Karpas-422 (cell line): ENCODE measurements at regions not wholly inside any gene's neighbourhood (a gene's known extent, or its start where the extent isn't known, plus 50 kb on each side); places are given as distances from the start of the nearest gene placed in this dataset.
"Not testable (repeated sequence)": the region's sequence is repeated elsewhere in the genome, so short reads cannot be mapped to it uniquely, and the experiment has no call there.

Experiments
- DNase-seq: peaks from one replicate; pipeline ENCODE4 v3.0.0-alpha.2; 2015
- H2AFZ ChIP-seq: fragments of 200-600 bp; sonication (generic); 2 replicates; pipeline ENCODE4 v1.6.1; 2014; ENCODE audit warnings: antibody characterized with exemption, low read length, mixed read lengths
- H3K27ac ChIP-seq: fragments of 200-600 bp; sonication (generic); 2 replicates; pipeline ENCODE4 v1.5.1; 2014; ENCODE audit warnings: mild to moderate bottlenecking, low read length, moderate library complexity
- H3K27me3 ChIP-seq: fragments of 200-600 bp; sonication (generic); 2 replicates; pipeline ENCODE4 v1.6.1; 2014; ENCODE audit warnings: low read length, mixed read lengths
- H3K36me3 ChIP-seq: fragments of 200-600 bp; sonication (generic); 2 replicates; pipeline ENCODE4 v1.6.1; 2014; ENCODE audit warnings: low read length, mixed read lengths; ENCODE audit not compliant: insufficient read depth
- H3K4me1 ChIP-seq: fragments of 200-600 bp; sonication (generic); 2 replicates; pipeline ENCODE4 v1.6.1; 2014; ENCODE audit warnings: mild to moderate bottlenecking, low read length, mixed read lengths
- H3K4me2 ChIP-seq: fragments of 200-600 bp; sonication (generic); 2 replicates; pipeline ENCODE4 v1.6.1; 2014; ENCODE audit warnings: low read length, low read depth, mild to moderate bottlenecking; ENCODE audit not compliant: poor library complexity, severe bottlenecking
- H3K4me3 ChIP-seq: fragments of 200-600 bp; sonication (generic); 2 replicates; pipeline ENCODE4 v1.5.1; 2014; ENCODE audit warnings: mild to moderate bottlenecking, antibody characterized with exemption, low read length, mixed read lengths
- H3K79me2 ChIP-seq: fragments of 200-600 bp; sonication (generic); 2 replicates; pipeline ENCODE4 v1.6.1; 2014; ENCODE audit warnings: mild to moderate bottlenecking, low read length, mixed read lengths
- H3K9ac ChIP-seq: fragments of 200-600 bp; sonication (generic); 2 replicates; pipeline ENCODE4 v1.6.0; 2014; ENCODE audit warnings: low read length
- H3K9me2 ChIP-seq: fragments of 200-600 bp; sonication (generic), shearing (Covaris generic); replicated peaks from 2 replicates; pipeline ENCODE4 v1.6.0; 2014; ENCODE audit warnings: mild to moderate bottlenecking, low read length, moderate library complexity; ENCODE audit not compliant: insufficient read depth
- H3K9me3 ChIP-seq: fragments of 300-700, 200-600 bp; sonication (generic); 2 replicates; pipeline ENCODE4 v1.6.1; 2014; ENCODE audit warnings: low read length, mixed read lengths
- H4K20me1 ChIP-seq: fragments of 200-600 bp; sonication (generic); 2 replicates; pipeline ENCODE4 v1.6.1; 2014; ENCODE audit warnings: mild to moderate bottlenecking, antibody characterized with exemption, low read length, low read depth; ENCODE audit not compliant: insufficient read depth

- Histone ChIP-seq H3K9me2 (no peaks in the 10 kb centered on the region), H3K79me2 (no peaks in the 10 kb centered on the region), H3K9ac (no peak overlapping the region), H3K4me1 (no peaks in the 10 kb centered on the region), H3K36me3 (no peaks in the 10 kb centered on the region), H3K27me3 (no peaks in the 10 kb centered on the region), H3K4me3 (no peak overlapping the region), H3K4me2 (no peak overlapping the region), H3K9me3 (no peaks in the 10 kb centered on the region), H4K20me1 (no peaks in the 10 kb centered on the region), H2AFZ (no peak overlapping the region), H3K27ac (no peak overlapping the region)
- DNase-seq = no peak
These were observed 185.2 kb downstream of the AVL9 start for GRCh38 chr7:32680259-32681173.

GRCh38 chr7:32679192-32679591, 183.9 kb downstream of the AVL9 start:
- H3K9me2 ChIP-seq = no peaks in the 10 kb centered on the region
- no peak overlapping the region for H3K9ac ChIP-seq
- H3K4me2 ChIP-seq = no peak overlapping the region

GRCh38 chr7:32677593-32677992, 182.3 kb downstream of the AVL9 start:
- H3K36me3 ChIP-seq = no peaks in the 10 kb centered on the region
- H3K27me3 ChIP-seq = no peaks in the 10 kb centered on the region
- H3K27ac ChIP-seq = no peak overlapping the region
- H3K9me2 ChIP-seq = no peaks in the 10 kb centered on the region
- no peaks in the 10 kb centered on the region for H3K79me2 ChIP-seq
- no peak overlapping the region for H3K4me2 ChIP-seq
- H2AFZ ChIP-seq = no peak overlapping the region
- no peaks in the 10 kb centered on the region for H4K20me1 ChIP-seq
- no peak overlapping the region for H3K9ac ChIP-seq
- H3K9me3 ChIP-seq = no peaks in the 10 kb centered on the region
- DNase-seq = no peak
- H3K4me1 ChIP-seq = no peaks in the 10 kb centered on the region
- no peak overlapping the region for H3K4me3 ChIP-seq

More at GRCh38 chr7:32679192-32679591, 183.9 kb downstream of the AVL9 start:
- no peak overlapping the region for H2AFZ ChIP-seq
- no peak for DNase-seq
- H3K27ac ChIP-seq = no peak overlapping the region
- no peak overlapping the region for H3K4me3 ChIP-seq
- H3K4me1 ChIP-seq = no peaks in the 10 kb centered on the region
- H3K79me2 ChIP-seq = no peaks in the 10 kb centered on the region
- no peaks in the 10 kb centered on the region for H3K9me3 ChIP-seq
- no peaks in the 10 kb centered on the region for H3K36me3 ChIP-seq
- no peaks in the 10 kb centered on the region for H4K20me1 ChIP-seq
- H3K27me3 ChIP-seq = no peaks in the 10 kb centered on the region

DNA sequence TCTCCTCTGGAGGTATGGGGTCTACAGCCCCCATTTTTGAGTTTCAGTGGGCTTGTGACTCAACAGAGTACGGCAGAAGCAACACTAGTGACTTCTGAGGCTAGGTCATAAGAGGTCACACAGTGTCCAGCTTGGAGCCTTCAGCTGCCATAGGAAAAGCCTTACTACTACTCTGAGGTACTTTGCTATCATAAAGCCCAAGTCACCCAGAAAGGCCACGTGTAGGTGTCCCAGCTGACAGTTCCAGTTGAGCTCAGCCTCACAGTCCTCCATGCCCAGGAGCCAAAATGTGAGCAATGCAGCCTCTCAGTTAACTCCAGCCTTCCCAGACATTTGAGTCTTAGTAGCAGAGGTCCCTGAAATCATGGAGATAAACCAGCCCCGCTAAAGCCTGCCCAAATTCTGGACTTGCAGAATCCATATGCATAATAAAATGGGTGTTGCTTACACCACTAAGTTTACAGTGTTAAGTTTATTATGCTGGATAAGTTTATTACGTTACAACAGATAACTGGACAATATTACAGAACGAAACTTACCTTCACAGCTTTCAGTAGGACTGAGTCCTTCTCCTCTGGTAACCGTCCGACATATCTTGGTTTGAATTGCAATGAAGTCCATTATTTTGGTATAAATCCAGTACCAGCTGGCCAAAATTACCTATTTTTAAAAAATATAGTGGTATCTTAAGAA, 181.1 kb downstream of the AVL9 start:
- Histone ChIP-seq H3K4me1 (no peaks in the 10 kb centered on the region), H3K36me3 (no peaks in the 10 kb centered on the region), H4K20me1 (no peaks in the 10 kb centered on the region), H2AFZ (no peak overlapping the region), H3K4me3 (no peak overlapping the region), H3K79me2 (no peaks in the 10 kb centered on the region), H3K27ac (no peak overlapping the region), H3K9me2 (no peaks in the 10 kb centered on the region), H3K27me3 (no peaks in the 10 kb centered on the region), H3K4me2 (no peak overlapping the region), H3K9ac (no peak overlapping the region), H3K9me3 (no peaks in the 10 kb centered on the region)
- no peak for DNase-seq

DNA sequence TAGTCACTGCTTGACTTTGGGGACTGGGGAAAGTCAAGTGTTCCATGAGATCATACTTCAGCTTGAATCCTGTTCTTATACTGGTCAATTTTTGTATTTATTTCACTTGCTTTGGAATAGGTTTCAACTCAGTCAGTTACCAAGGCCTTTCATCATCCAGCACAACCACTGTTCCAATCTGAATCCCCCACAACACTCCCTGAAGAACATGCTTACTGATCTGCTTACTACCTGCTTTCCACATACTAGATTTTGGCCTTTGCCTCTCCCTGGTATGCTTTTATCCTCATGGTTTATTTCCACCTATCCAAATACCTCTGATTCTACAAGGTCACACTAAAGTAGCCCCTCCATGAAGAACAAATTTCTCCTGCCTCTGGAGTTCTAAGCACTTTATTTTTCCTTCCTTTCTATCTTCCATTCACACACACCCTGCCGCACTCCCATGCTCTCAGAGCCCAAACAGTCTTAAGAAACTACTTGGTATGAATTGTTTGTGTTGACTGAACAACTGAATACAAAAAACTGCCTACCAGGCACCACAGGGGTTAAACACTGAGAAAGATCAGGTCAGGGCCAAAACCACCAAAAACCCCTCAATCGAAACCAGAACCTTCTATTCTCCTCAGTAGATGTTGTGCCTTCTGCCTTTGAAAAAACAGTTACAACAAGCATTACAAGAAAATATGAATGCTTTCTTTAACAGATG, 178.1 kb downstream of the AVL9 start:
- H2AFZ ChIP-seq = no peak overlapping the region
- H3K36me3 ChIP-seq = no peaks in the 10 kb centered on the region
- no peaks in the 10 kb centered on the region for H3K9me3 ChIP-seq
- H3K4me1 ChIP-seq = peaks cover 9% of the 10 kb centered on the region
- no peaks in the 10 kb centered on the region for H3K27me3 ChIP-seq
- no peak overlapping the region for H3K9ac ChIP-seq
- no peak overlapping the region for H3K4me2 ChIP-seq
- H3K4me3 ChIP-seq = no peak overlapping the region
- H3K27ac ChIP-seq = no peak overlapping the region
- H4K20me1 ChIP-seq = no peaks in the 10 kb centered on the region
- no peaks in the 10 kb centered on the region for H3K79me2 ChIP-seq
- DNase-seq = no peak
- no peaks in the 10 kb centered on the region for H3K9me2 ChIP-seq

- H3K4me3 ChIP-seq = no peak overlapping the region
- H3K4me2 ChIP-seq = no peak overlapping the region
- H3K9me3 ChIP-seq = no peaks in the 10 kb centered on the region
- H3K9me2 ChIP-seq = no peaks in the 10 kb centered on the region
- no peaks in the 10 kb centered on the region for H3K79me2 ChIP-seq
- H4K20me1 ChIP-seq = no peaks in the 10 kb centered on the region
- H3K4me1 ChIP-seq = peaks cover 9% of the 10 kb centered on the region
- no peak for DNase-seq
- no peaks in the 10 kb centered on the region for H3K27me3 ChIP-seq
- no peak overlapping the region for H3K9ac ChIP-seq
- no peak overlapping the region for H3K27ac ChIP-seq
- H3K36me3 ChIP-seq = no peaks in the 10 kb centered on the region
- no peak overlapping the region for H2AFZ ChIP-seq
These were observed 175.1 kb downstream of the AVL9 start for GRCh38 chr7:32670110-32671025.

GRCh38 chr7:32669173-32669870, 174.0 kb downstream of the AVL9 start:
- not testable (repeated sequence) for H3K36me3 ChIP-seq, H3K27me3 ChIP-seq, H4K20me1 ChIP-seq, H3K4me1 ChIP-seq, H3K9me3 ChIP-seq, H3K79me2 ChIP-seq, H3K9ac ChIP-seq, H3K4me3 ChIP-seq, H3K27ac ChIP-seq, H3K9me2 ChIP-seq
- DNase-seq = peak; percentile 62
- H3K4me2 ChIP-seq = peak overlapping the region; percentile 33
- 0 out of 2 replicates have a peak overlapping the region, but pooled peaks have one; percentile 7 for H2AFZ ChIP-seq
